H7 (cell line): ENCODE measurements at regions not wholly inside any gene's neighbourhood (a gene's known extent, or its start where the extent isn't known, plus 50 kb on each side); places are given as distances from the start of the nearest gene placed in this dataset.
"Not testable (repeated sequence)": the region's sequence is repeated elsewhere in the genome, so short reads cannot be mapped to it uniquely, and the experiment has no call there.

Experiments used
- DNase-seq: peaks from one replicate; pipeline ENCODE4 v3.0.0; 2012
- H3K27me3 ChIP-seq: 2 replicates; pipeline ENCODE4 v1.6.0; 2011; ENCODE audit warnings: mild to moderate bottlenecking, low read length; ENCODE audit not compliant: control insufficient read depth, insufficient read depth
- H3K36me3 ChIP-seq: replicated peaks from 2 replicates; pipeline ENCODE4 v1.5.1; 2011; ENCODE audit warnings: low read length; ENCODE audit not compliant: control insufficient read depth, insufficient read depth
- H3K4me3 ChIP-seq: 2 replicates; pipeline ENCODE4 v1.5.1; 2011; ENCODE audit warnings: low read depth, mild to moderate bottlenecking, control low read depth, low read length, moderate library complexity; ENCODE audit not compliant: insufficient read depth

DNA sequence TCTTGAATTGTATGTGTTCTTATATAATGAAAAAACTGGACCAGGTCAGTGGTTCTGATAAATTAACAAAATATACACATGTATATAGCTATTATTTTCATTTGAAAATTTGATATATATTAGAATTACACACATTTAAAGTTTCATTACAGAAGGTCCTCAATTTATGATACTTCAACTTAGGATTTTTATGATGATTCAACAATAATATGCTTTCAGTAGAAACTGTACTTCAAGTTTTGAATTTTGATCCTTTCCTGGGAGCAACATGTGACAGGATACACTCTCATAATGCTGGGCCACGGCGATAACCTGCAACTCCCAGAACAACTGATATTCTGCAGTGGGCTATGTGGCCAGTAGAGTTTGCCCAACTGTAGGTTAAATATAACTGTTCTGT is 344.7 kb downstream of the TAF11L14 start:
- no peaks in the 10 kb centered on the region for H3K27me3 ChIP-seq
- H3K36me3 ChIP-seq: no peaks in the 10 kb centered on the region
- no peak overlapping the region for H3K4me3 ChIP-seq
- DNase-seq: no peak

DNA sequence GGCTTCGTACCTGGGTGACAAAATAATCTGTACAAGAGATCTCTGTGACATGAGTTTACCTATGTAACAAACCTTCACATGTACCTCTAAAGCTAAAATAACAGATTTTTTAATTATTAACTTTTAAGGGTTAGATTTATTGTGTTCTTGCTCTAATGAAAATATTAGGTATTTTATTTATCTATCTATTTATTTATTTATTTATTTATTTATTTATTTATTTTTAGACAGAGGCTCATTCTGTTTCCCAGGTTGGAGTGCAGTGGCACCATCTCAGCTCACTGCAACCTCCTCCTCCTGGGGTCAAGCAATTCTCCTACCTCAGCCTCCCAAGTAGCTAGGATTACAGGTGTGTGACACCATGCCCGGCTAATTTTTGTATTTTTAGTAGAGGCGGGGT is 348.4 kb downstream of the TAF11L14 start:
- H3K4me3 ChIP-seq, H3K27me3 ChIP-seq, H3K36me3 ChIP-seq, DNase-seq: not testable (repeated sequence)

DNA sequence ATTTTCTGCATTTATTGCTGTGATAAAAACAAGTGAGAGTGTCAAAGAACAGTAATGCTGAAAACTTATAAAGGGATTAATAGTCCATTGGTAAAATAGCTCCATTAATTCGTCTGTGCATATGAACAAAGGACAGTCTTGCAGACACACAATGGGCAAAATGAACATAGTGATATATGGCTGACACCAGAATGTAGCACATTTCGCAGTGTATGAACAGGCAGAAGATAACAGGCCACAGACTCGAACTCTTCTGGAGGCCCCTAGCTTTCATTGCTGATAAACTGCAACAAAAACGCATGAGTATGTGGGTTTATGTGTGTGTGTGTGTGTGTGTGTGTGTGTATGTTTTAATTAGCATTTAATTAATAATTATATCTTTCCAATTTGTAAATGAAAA is 354.8 kb downstream of the TAF11L14 start:
- Histone ChIP-seq H3K27me3 (no peaks in the 10 kb centered on the region), H3K4me3 (no peak overlapping the region), H3K36me3 (no peaks in the 10 kb centered on the region)
- no peak for DNase-seq

DNA sequence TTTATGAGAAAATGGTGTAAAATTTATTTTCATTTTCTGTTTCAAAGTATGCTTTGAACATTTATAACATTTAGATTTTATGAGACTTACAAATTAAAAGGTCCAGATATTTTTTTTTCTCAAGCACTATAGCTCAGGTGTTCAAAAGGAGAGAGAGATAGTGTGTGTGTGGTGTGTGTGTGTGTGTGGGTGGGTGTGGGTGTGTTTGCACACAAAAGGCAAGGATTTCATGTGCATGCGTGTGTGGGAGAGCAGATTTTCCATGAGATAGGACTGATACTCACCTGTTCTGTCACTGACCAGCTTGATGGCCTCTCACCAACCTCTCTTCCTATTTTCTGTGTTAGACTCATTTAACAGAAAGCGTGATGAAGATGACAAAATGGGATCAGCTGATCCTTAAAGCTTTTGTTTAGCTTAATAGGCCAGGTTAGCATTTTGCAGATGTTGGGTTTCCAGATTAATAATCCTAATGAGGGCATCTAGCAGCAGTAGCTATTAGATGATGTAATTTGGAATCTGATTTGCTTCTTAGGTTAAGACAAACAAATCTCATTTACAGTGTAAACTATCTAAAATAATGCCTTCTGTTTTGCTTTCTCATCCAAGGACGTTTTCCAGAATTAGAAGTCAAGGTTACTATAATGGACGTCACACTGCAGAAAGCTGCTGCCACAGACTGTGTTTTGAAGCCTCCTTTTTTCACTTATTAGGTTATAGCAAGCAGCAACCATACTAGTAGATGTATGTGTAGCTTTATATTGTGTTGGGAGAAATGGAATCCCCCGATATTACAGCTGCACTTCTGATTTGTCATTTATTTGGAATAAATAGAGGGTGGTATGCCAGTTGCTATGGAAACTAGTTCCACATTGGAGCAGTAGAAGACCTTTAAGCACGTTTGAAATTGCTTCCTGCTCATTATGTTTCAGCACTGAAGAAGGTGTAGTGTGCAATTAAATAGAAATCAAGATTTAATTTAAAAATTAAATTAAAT is 355.6 kb downstream of the TAF11L14 start:
- no peaks in the 10 kb centered on the region for H3K27me3 ChIP-seq
- no peak overlapping the region for H3K4me3 ChIP-seq
- no peaks in the 10 kb centered on the region for H3K36me3 ChIP-seq
- no peak for DNase-seq

DNA sequence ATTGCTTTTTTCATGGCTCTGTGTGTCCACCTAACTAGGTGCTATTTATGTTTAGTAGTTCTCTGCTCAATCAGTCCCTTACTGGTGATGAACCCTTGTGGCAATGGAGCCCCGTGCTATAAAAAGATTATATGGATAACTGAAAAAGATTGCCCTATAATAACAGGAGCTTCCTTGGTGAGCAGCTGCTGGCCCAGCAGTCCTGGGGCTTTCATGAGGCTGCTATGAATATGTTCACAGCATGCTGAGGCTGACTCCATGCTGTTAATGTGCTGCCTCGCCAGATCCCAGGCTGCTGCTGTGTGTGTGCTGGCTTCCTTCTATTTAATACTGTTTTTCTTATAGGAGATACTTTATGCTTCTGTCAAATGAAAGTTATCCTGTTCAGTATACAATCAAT is 357.5 kb downstream of the TAF11L14 start:
- Histone ChIP-seq H3K4me3 (no peak overlapping the region), H3K36me3 (no peaks in the 10 kb centered on the region), H3K27me3 (no peaks in the 10 kb centered on the region)
- peak; percentile 5 for DNase-seq

DNA sequence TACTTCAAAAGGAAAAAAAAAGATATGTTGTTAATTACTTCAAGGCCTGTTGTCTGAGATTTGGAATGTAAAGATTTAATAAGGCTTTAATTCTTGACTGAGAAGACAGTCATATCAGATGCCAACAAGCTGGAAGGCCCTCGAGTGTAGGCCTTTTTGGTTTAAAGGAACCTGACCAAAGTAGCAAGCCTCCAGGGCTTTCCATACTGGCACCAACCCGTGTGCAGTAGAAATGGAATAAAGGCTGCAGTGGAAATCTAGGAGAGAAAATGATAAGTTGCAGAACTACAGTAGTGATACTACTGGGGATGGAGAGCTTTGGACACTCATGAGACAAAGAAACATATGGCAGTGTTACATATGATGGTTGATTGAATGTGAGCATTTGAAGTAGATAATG is 358.0 kb downstream of the TAF11L14 start:
- no peaks in the 10 kb centered on the region for H3K27me3 ChIP-seq
- H3K4me3 ChIP-seq: no peak overlapping the region
- no peak for DNase-seq
- H3K36me3 ChIP-seq: no peaks in the 10 kb centered on the region

DNA sequence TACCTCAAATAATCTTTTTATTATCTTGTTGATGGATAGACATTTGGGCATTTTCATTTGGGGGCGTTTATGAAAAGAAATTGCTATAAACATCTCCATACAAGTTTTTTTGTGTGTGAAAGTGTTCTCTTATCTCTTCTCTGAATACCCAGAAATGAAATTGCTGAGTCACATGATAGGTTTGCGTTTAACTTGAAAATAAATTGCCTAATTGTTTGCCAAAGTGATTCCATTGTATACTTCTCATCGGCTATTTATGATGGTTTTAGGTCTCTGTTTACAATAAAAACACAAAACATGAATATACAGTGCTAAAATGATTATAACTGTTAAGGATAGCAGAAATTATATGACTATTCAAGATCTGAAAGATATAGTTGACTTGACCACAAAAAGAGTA is 361.7 kb downstream of the TAF11L14 start:
- no peaks in the 10 kb centered on the region for H3K27me3 ChIP-seq
- DNase-seq: no peak
- no peak overlapping the region for H3K4me3 ChIP-seq
- H3K36me3 ChIP-seq: no peaks in the 10 kb centered on the region

DNA sequence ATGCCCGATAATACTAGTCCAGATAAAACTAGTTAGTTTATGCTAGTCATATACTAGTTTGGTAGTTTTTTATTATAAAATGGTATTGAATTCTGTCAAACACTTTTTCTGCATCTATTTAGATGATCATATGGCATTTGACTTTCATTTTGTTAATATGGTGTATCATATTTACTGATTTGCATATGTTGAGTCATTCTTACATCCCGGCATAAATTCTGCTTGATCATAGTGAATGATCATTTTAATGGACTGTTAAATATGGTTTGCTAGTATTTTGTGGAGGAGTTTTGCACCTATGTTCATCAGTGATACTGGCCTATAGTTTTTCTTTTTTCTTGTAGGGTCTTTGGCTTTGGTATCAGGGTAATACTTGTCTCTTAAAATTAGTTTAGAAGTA is 365.6 kb downstream of the TAF11L14 start:
- Histone ChIP-seq H3K4me3 (no peak overlapping the region), H3K27me3 (no peaks in the 10 kb centered on the region), H3K36me3 (no peaks in the 10 kb centered on the region)
- DNase-seq: no peak

DNA sequence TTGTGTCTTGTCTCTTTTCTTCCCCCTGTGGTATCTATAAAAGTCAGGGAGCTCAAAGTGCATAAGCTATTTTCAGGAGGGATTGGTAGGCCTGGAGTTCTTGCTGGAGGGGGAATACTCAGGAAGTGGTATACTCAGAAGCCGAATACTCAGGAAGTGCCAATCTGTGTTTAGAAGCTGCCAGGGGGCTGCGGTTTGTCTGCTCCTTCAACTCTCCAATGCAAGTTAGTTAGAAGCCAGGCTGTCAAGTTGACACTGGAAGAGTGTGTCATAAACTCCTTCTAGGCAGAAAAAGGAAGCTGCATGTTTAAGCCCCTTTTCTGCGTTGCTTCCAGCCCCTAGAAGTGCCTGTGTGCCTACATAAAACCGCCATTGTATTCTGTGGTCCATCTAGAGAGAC is 366.5 kb downstream of the TAF11L14 start:
- Histone ChIP-seq H3K4me3 (no peak overlapping the region), H3K27me3 (no peaks in the 10 kb centered on the region), H3K36me3 (no peaks in the 10 kb centered on the region)
- DNase-seq: no peak

DNA sequence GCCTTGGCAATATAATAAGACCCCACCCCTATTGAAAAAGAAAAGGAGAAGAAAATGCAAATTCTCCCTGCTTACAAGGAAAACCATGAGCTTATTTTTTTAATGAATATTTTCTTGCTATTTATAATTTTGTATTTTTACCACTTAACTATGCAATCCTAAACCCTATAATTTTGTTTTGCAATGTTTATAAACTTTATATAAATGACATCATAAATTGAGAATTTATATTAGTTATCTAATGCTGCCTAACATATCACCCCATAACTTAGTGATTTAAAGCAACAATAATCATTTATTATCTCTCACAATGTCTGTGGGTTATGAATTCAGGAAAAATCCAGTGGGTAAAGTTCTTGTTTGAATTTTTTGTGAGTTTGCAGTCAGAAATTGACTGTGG is 369.1 kb downstream of the TAF11L14 start:
- no peaks in the 10 kb centered on the region for H3K36me3 ChIP-seq
- H3K27me3 ChIP-seq: no peaks in the 10 kb centered on the region
- DNase-seq: no peak
- H3K4me3 ChIP-seq: no peak overlapping the region

DNA sequence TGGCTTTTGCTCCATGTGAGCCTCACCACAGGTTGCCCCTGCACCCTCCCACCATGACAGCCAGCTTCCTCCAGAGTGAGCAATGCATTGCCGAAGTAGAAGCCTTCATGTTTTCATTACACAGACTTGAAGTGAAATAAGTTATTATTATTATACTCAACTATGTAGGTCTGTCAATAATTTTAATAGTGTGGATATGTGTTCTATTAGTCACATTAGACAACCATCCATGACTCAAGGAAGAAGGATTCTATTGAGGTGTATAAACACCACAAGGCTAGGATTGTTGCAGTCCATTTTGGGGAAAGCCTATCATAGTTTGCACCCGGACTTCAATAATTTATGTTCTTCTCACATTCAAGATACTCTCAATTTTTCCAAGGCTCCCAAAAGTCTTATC is 369.5 kb downstream of the TAF11L14 start:
- H3K36me3 ChIP-seq: no peaks in the 10 kb centered on the region
- no peaks in the 10 kb centered on the region for H3K27me3 ChIP-seq
- H3K4me3 ChIP-seq: no peak overlapping the region
- no peak for DNase-seq

DNA sequence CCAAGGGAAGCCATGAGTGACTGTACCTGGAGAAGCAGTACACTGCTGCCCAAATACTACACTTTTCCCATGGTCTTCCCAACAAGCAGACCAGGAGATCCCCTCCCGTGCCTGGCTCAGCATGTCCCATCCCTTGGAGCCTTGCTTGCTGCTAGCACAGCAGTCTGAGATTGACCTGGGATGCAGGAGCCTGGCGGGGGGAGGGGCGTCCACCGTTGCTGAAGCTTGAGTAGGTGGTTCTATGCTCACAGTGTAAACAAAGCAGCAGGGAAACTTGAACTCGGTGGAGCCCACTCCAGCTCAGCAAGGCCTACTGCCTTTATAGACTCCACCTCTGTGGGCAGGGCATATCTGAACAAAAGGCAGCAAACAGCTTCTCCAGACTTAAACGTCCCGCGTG is 372.0 kb downstream of the TAF11L14 start:
- DNase-seq, H3K36me3 ChIP-seq, H3K27me3 ChIP-seq, H3K4me3 ChIP-seq: not testable (repeated sequence)

DNA sequence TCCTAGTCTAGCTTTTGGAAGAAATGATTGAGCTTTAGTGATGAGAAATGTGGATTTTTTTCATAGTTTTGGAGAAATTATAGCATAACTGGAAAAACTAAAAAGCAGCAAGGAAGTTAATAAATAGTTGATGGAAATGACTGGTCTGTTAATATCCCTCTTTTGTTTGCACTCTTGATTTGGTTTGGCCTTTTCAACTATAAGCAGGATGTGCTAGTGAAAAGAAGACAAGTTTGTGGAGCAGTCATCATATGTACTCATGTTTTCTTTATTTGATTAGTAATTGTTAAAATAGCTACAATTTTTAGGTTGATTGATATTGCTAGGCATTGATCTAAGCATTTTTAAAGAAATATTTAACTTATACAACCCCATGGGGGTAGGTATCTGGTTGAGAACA is 374.7 kb downstream of the TAF11L14 start:
- Histone ChIP-seq H3K36me3 (no peaks in the 10 kb centered on the region), H3K4me3 (no peak overlapping the region), H3K27me3 (no peaks in the 10 kb centered on the region)
- DNase-seq: no peak

DNA sequence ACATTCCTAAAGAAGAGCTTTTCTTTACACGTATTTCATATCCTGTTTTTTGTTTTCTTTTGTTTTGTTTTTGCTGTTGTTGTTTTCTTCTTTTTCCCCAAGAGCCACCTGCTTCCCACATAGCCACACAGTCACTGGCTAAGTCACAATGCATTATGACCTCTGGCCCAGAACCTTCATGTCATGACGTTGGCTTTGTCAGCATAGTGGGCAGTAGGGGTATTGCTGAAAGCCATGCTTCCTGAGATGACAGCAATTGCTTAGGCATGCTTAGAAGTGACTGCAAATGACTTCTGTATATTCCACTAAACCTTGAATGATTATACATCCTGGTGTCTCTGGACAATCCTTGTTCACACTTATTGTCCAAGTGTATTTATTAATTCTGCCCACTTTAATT is 375.8 kb downstream of the TAF11L14 start:
- no peak overlapping the region for H3K4me3 ChIP-seq
- no peaks in the 10 kb centered on the region for H3K27me3 ChIP-seq
- DNase-seq: peak; percentile 9
- no peaks in the 10 kb centered on the region for H3K36me3 ChIP-seq

DNA sequence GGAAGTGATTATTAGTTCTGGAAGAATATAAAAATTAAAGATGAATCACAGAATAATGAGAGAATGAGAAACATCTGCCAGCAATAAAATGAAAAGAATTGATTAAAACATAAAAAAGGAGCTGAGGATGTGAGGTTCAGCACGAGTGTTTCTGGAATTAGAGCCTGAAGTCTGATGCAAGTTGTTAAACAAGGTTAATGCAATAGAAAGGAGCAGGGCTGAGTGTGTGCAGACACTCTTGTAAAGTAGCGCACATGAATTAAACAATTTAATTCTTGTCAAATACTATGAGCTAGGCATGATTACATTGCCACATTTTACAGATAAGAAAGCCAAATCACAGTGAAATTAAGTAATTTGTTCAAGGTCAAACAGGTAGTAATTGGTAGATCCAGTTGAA is 384.2 kb downstream of the TAF11L14 start:
- DNase-seq: no peak
- Histone ChIP-seq H3K4me3 (no peak overlapping the region), H3K27me3 (no peaks in the 10 kb centered on the region), H3K36me3 (no peaks in the 10 kb centered on the region)
